ENCODE measurements at regions not wholly inside any gene's neighbourhood (a gene's known extent, or its start where the extent isn't known, plus 50 kb on each side); places are given as distances from the start of the nearest gene placed in this dataset.

- no peak for DNase-seq
These were observed 64.3 kb downstream of the MRPL14 start for GRCh38 chr6:44062771-44063560.

GRCh38 chr6:44062105-44062770 is 65.0 kb downstream of the MRPL14 start:
- no peak for DNase-seq

- no peak for DNase-seq
These were observed 65.7 kb downstream of the MRPL14 start for GRCh38 chr6:44061375-44062104.

- no peak for DNase-seq
These were observed 66.5 kb downstream of the MRPL14 start for GRCh38 chr6:44060612-44061374.

- DNase-seq: no peak
These were observed 67.6 kb downstream of the MRPL14 start for GRCh38 chr6:44059359-44060346.

- no peak for DNase-seq
These were observed 68.5 kb downstream of the MRPL14 start for GRCh38 chr6:44058617-44059358.

GRCh38 chr6:44057931-44058616 is 69.2 kb downstream of the MRPL14 start:
- no peak for DNase-seq

- no peak for DNase-seq
These were observed 69.9 kb downstream of the MRPL14 start for GRCh38 chr6:44057238-44057930.

GRCh38 chr6:44056392-44057237 is 70.6 kb downstream of the MRPL14 start:
- no peak for DNase-seq

GRCh38 chr6:44054721-44055559 is 72.3 kb downstream of the MRPL14 start:
- DNase-seq: no peak

- DNase-seq: no peak
These were observed 73.3 kb downstream of the MRPL14 start for GRCh38 chr6:44053760-44054556.

- no peak for DNase-seq
These were observed 74.0 kb downstream of the MRPL14 start for GRCh38 chr6:44053106-44053756.

GRCh38 chr6:44052419-44053023 is 74.7 kb downstream of the MRPL14 start:
- no peak for DNase-seq

GRCh38 chr6:44051515-44051914 is 75.7 kb downstream of the MRPL14 start:
- DNase-seq: no peak
